ENCODE measurements at regions not wholly inside any gene's neighbourhood (a gene's known extent, or its start where the extent isn't known, plus 50 kb on each side); places are given as distances from the start of the nearest gene placed in this dataset.

- Histone ChIP-seq H3K9me3 (ENCODE audit: low read length) (no peaks in the 10 kb centered on the region), H2AFZ (ENCODE audit: low read length) (no peak overlapping the region), H4K20me1 (ENCODE audit: insufficient read depth, low read length) (no peaks in the 10 kb centered on the region), H3K9me2 (ENCODE audit: low read depth, low read length) (no peaks in the 10 kb centered on the region), H3K27ac (ENCODE audit: low read depth, low read length, poor library complexity, severe bottlenecking) (no peak overlapping the region), H3K4me3 (ENCODE audit: low read depth, low read length, poor library complexity, severe bottlenecking) (no peak overlapping the region), H3K36me3 (ENCODE audit: insufficient read depth, low read length) (no peaks in the 10 kb centered on the region), H3K9ac (ENCODE audit: low read length) (no peak overlapping the region), H3K4me1 (ENCODE audit: insufficient read depth, low read length, severe bottlenecking) (no peaks in the 10 kb centered on the region), H3K27me3 (ENCODE audit: insufficient read depth, low read length) (no peaks in the 10 kb centered on the region), H3K79me2 (ENCODE audit: insufficient read depth, low read length) (no peaks in the 10 kb centered on the region), H3F3A (ENCODE audit: insufficient read depth, low read length) (no peaks in the 10 kb centered on the region), H3K4me2 (ENCODE audit: low read length) (no peak overlapping the region)
- TF ChIP-seq CTCF (IDR thresholded peaks at IDR 0.05; ENCODE audit: low read length), result no peak
- TF ChIP-seq EZH2 (IDR thresholded peaks at IDR 0.05; ENCODE audit: borderline replicate concordance, low read length), result no peak
Observed at GRCh38 chr4:71269233-71269632, 69.6 kb upstream of the SLC4A4 start.

DNA sequence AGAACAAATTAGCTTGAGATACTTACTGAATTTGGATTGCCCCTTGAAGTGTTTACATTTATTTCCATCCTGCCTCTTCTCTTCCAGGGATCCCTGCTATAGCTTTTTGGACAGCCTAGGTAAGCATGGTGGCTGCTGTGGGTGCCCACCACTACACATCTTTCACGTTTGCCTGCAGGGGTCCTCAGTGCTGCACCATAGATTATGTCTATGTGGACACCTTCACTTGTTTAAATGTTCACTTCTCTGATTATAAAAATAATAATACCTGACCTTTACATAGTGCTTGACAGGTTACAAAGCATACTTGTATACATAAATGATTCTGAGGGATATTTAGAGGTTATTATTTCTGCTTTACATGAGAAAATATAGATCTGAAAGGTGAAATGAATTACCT lies 67.9 kb upstream of the SLC4A4 start:
- H3K4me1 ChIP-seq (ENCODE audit: insufficient read depth, low read length, severe bottlenecking), result no peaks in the 10 kb centered on the region
- no peak overlapping the region for H3K4me3 ChIP-seq (ENCODE audit: low read depth, low read length, poor library complexity, severe bottlenecking)
- TF ChIP-seq EZH2 (IDR thresholded peaks at IDR 0.05; ENCODE audit: borderline replicate concordance, low read length) (no peak), CTCF (IDR thresholded peaks at IDR 0.05; ENCODE audit: low read length) (peak; percentile 54; the same call in 1 of the 2 replicates)
- no peaks in the 10 kb centered on the region for H3K27me3 ChIP-seq (ENCODE audit: insufficient read depth, low read length)
- H3K4me2 ChIP-seq (ENCODE audit: low read length), result no peak overlapping the region
- no peaks in the 10 kb centered on the region for H4K20me1 ChIP-seq (ENCODE audit: insufficient read depth, low read length)
- no peaks in the 10 kb centered on the region for H3K9me3 ChIP-seq (ENCODE audit: low read length)
- H2AFZ ChIP-seq (ENCODE audit: low read length), result no peak overlapping the region
- H3K79me2 ChIP-seq (ENCODE audit: insufficient read depth, low read length), result no peaks in the 10 kb centered on the region
- H3F3A ChIP-seq (ENCODE audit: insufficient read depth, low read length), result no peaks in the 10 kb centered on the region
- H3K27ac ChIP-seq (ENCODE audit: low read depth, low read length, poor library complexity, severe bottlenecking), result no peak overlapping the region
- no peaks in the 10 kb centered on the region for H3K9me2 ChIP-seq (ENCODE audit: low read depth, low read length)
- H3K36me3 ChIP-seq (ENCODE audit: insufficient read depth, low read length), result no peaks in the 10 kb centered on the region
- no peak overlapping the region for H3K9ac ChIP-seq (ENCODE audit: low read length)

- Histone ChIP-seq H3K79me2 (ENCODE audit: insufficient read depth, low read length) (no peaks in the 10 kb centered on the region), H3K36me3 (ENCODE audit: insufficient read depth, low read length) (no peaks in the 10 kb centered on the region), H3K4me1 (ENCODE audit: insufficient read depth, low read length, severe bottlenecking) (no peaks in the 10 kb centered on the region), H3K9me3 (ENCODE audit: low read length) (no peaks in the 10 kb centered on the region), H3K4me2 (ENCODE audit: low read length) (no peak overlapping the region), H4K20me1 (ENCODE audit: insufficient read depth, low read length) (no peaks in the 10 kb centered on the region), H3K4me3 (ENCODE audit: low read depth, low read length, poor library complexity, severe bottlenecking) (no peak overlapping the region), H3F3A (ENCODE audit: insufficient read depth, low read length) (no peaks in the 10 kb centered on the region), H3K27ac (ENCODE audit: low read depth, low read length, poor library complexity, severe bottlenecking) (no peak overlapping the region), H3K9me2 (ENCODE audit: low read depth, low read length) (no peaks in the 10 kb centered on the region), H3K9ac (ENCODE audit: low read length) (no peak overlapping the region), H3K27me3 (ENCODE audit: insufficient read depth, low read length) (no peaks in the 10 kb centered on the region), H2AFZ (ENCODE audit: low read length) (no peak overlapping the region)
- TF ChIP-seq CTCF (IDR thresholded peaks at IDR 0.05; ENCODE audit: low read length) (no peak), EZH2 (IDR thresholded peaks at IDR 0.05; ENCODE audit: borderline replicate concordance, low read length) (no peak)
Observed at GRCh38 chr4:71272976-71273375, 65.8 kb upstream of the SLC4A4 start.

Measured in OCI-LY1 (cell line).